ENCODE measurements at regions not wholly inside any gene's neighbourhood (a gene's known extent, or its start where the extent isn't known, plus 50 kb on each side); places are given as distances from the start of the nearest gene placed in this dataset.

DNA sequence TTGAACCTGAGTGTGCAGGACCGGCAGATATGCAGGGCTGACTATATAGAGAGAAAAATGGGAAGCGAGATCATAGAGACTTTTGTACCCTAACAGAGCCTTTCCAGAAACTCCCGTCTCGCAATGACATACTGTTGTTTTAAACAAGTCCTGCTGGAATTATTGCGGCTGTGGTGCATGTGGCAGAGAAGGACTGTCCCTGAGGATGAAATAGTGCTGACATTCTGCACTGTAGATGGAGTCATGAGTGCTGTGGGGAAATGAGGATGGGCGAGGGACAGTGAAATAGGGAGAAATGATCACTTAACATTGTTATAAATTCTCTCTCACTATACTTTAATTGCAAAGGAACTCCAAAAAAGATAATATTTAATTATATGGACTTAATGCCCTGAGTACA is 50.4 kb upstream of the KLHL14 start:
- TF ChIP-seq, protein P1, sequence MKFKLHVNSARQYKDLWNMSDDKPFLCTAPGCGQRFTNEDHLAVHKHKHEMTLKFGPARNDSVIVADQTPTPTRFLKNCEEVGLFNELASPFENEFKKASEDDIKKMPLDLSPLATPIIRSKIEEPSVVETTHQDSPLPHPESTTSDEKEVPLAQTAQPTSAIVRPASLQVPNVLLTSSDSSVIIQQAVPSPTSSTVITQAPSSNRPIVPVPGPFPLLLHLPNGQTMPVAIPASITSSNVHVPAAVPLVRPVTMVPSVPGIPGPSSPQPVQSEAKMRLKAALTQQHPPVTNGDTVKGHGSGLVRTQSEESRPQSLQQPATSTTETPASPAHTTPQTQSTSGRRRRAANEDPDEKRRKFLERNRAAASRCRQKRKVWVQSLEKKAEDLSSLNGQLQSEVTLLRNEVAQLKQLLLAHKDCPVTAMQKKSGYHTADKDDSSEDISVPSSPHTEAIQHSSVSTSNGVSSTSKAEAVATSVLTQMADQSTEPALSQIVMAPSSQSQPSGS (IDR thresholded peaks at IDR 0.05; ENCODE audit: low read length): no peak
- TF ChIP-seq EP300 (IDR thresholded peaks at IDR 0.05; ENCODE audit: borderline replicate concordance in 1 of 2, control insufficient read depth in 1 of 2, low read depth in 2 of 2, low read length in 2 of 2): no peak

Measured in GM12878 (cell line).